HG02852 (cell line): ENCODE measurements at regions not wholly inside any gene's neighbourhood (a gene's known extent, or its start where the extent isn't known, plus 50 kb on each side); places are given as distances from the start of the nearest gene placed in this dataset.

Source experiments
- ATAC-seq: cut with Tn5 transposase; IDR thresholded peaks from one replicate; pipeline ENCODE4 v1.9.1; 2021; ENCODE audit warnings: mild to moderate bottlenecking, moderate library complexity; ENCODE audit not compliant: unreplicated experiment

GRCh38 chr3:23019596-23020300 is 183.4 kb upstream of the UBE2E2 start:
- ATAC-seq: no peak

GRCh38 chr3:23028294-23028693 is 174.8 kb upstream of the UBE2E2 start:
- ATAC-seq: no peak

GRCh38 chr3:23029001-23029400 is 174.1 kb upstream of the UBE2E2 start:
- ATAC-seq: no peak

GRCh38 chr3:23035927-23036640 is 167.0 kb upstream of the UBE2E2 start:
- ATAC-seq: no peak

GRCh38 chr3:23036728-23037127 is 166.4 kb upstream of the UBE2E2 start:
- ATAC-seq: peak; percentile 64

- ATAC-seq: no peak
These were observed 164.7 kb upstream of the UBE2E2 start for GRCh38 chr3:23038471-23038870.

- no peak for ATAC-seq
These were observed 161.0 kb upstream of the UBE2E2 start for GRCh38 chr3:23041918-23042696.

GRCh38 chr3:23044463-23044862 is 158.7 kb upstream of the UBE2E2 start:
- no peak for ATAC-seq

- ATAC-seq: no peak
These were observed 156.6 kb upstream of the UBE2E2 start for GRCh38 chr3:23046536-23046935.

- ATAC-seq: no peak
These were observed 151.6 kb upstream of the UBE2E2 start for GRCh38 chr3:23051240-23052140.

- no peak for ATAC-seq
These were observed 150.9 kb upstream of the UBE2E2 start for GRCh38 chr3:23052208-23052607.

- ATAC-seq: no peak
These were observed 150.5 kb upstream of the UBE2E2 start for GRCh38 chr3:23052620-23053019.

GRCh38 chr3:23055733-23056376 is 147.3 kb upstream of the UBE2E2 start:
- peak; percentile 80 for ATAC-seq

GRCh38 chr3:23062582-23062981 is 140.5 kb upstream of the UBE2E2 start:
- ATAC-seq: no peak

- no peak for ATAC-seq
These were observed 140.1 kb upstream of the UBE2E2 start for GRCh38 chr3:23062982-23063381.

- ATAC-seq: no peak
These were observed 136.0 kb upstream of the UBE2E2 start for GRCh38 chr3:23067116-23067515.

- no peak for ATAC-seq
These were observed 135.0 kb upstream of the UBE2E2 start for GRCh38 chr3:23068016-23068728.

GRCh38 chr3:23071296-23071695 is 131.8 kb upstream of the UBE2E2 start:
- ATAC-seq: peak; percentile 40

GRCh38 chr3:23071758-23072157 is 131.4 kb upstream of the UBE2E2 start:
- peak; percentile 84 for ATAC-seq

GRCh38 chr3:23072693-23073092 is 130.4 kb upstream of the UBE2E2 start:
- ATAC-seq: no peak
